Psoas muscle (tissue), 7 donors: ENCODE measurements at regions not wholly inside any gene's neighbourhood (a gene's known extent, or its start where the extent isn't known, plus 50 kb on each side); places are given as distances from the start of the nearest gene placed in this dataset.

ENCODE experiments used
- ATAC-seq, 4 donors: fragments of 200-7000 bp; cut with Tn5 transposase; one replicate each; pipeline ENCODE4 v1.9.1; 2020; ENCODE audit warnings: moderate library complexity in 3 of 4, mild to moderate bottlenecking in 2 of 4
- DNase-seq, 2 donors: peaks; one replicate each; pipeline ENCODE4 v3.0.0-alpha.2; 2020
- H3K27ac ChIP-seq: fragments of 200-600 bp; one replicate; pipeline ENCODE4 v1.8.0; 2022
- H3K27me3 ChIP-seq, 3 donors: fragments of 200-600 bp in 1 of 3; one replicate each; pipeline versions ENCODE4 v1.6.1 to v1.8.0; 2013 to 2022; ENCODE audit warnings: low read length in 2 of 3, mild to moderate bottlenecking in 2 of 3, moderate library complexity in 1 of 3; ENCODE audit not compliant: insufficient read depth in 3 of 3
- H3K36me3 ChIP-seq, 2 donors: fragments of 200-600 bp in 1 of 2; one replicate each; pipeline versions ENCODE4 v1.6.1 to v1.8.0; 2013 to 2022; ENCODE audit warnings: low read depth in 1 of 2, mild to moderate bottlenecking in 1 of 2, moderate library complexity in 1 of 2; ENCODE audit not compliant: insufficient read depth in 1 of 2
- H3K4me1 ChIP-seq: fragments of 200-600 bp; one replicate; pipeline ENCODE4 v1.8.0; 2022
- H3K4me3 ChIP-seq: fragments of 200-600 bp; one replicate; pipeline ENCODE4 v1.8.0; 2022; ENCODE audit warnings: mild to moderate bottlenecking
- H3K9me3 ChIP-seq: fragments of 200-600 bp; one replicate; pipeline ENCODE4 v1.8.0; 2022
- CTCF ChIP-seq: fragments of 200-600 bp; IDR thresholded peaks from one replicate; pipeline ENCODE4 v1.8.0; 2022; ENCODE audit warnings: antibody characterized with exemption
- WGBS, 3 donors: extraction: QIAGEN DNeasy Blood & Tissue Kit; methylation state at CpG; one replicate each; pipeline versions ENCODE4 v1.1.6 to v1.1.7; 2013; 5-methylcytosine and 5-hydroxymethylcytosine counted together
- intact Hi-C, 2 donors: fragments of 100-400 bp; cut with DNase I; formaldehyde crosslinking; loops; one replicate each; pipeline versions ENCODE4 v1.11.0 to v1.14.2; 2022
- donor health status: healthy with polysubstance abuse.
- donor health status: DM: no; HTN: no; CAD: no; lungs with moderate emphysema.
- donor health status: Bipolar disorder and iron deficiency.
- donor health status: healthy.
- donor health status: DM: yes; HTN: yes; CAD: no.
- donor health status: DM: no; HTN: no; CAD: no.
- donor health status: DM: yes; HTN: yes; CAD: no.

- Histone ChIP-seq H3K27ac (no peak overlapping the region), H3K36me3 (no peaks in the 10 kb centered on the region), H3K4me3 (no peak overlapping the region), H3K27me3 (no peaks in the 10 kb centered on the region), H3K9me3 (no peaks in the 10 kb centered on the region), H3K4me1 (no peaks in the 10 kb centered on the region)
- intact Hi-C loops: no loop called here
- no peak for DNase-seq
- no peak for ATAC-seq
- 84 to 95% (median 94%) methylated on average over 1 of the region's 1 CpG for WGBS, 3 donors
- no peak for TF ChIP-seq CTCF
These were observed 129.0 kb downstream of the TAF11L14 start for GRCh38 chr5:17763301-17763700.

- intact Hi-C loops: no loop called here
These were observed 131.8 kb downstream of the TAF11L14 start for GRCh38 chr5:17766031-17766430.

GRCh38 chr5:17769277-17769676 is 135.0 kb downstream of the TAF11L14 start:
- no peak for DNase-seq
- Histone ChIP-seq H3K4me3 (no peak overlapping the region), H3K4me1 (no peaks in the 10 kb centered on the region), H3K27ac (no peak overlapping the region), H3K36me3 (no peaks in the 10 kb centered on the region), H3K27me3 (no peaks in the 10 kb centered on the region), H3K9me3 (no peaks in the 10 kb centered on the region)
- WGBS, 3 donors: 47 to 51% (median 49%) methylated on average over 3 of the region's 3 CpGs
- no peak for TF ChIP-seq CTCF
- no peak for ATAC-seq
- intact Hi-C loops: no loop called here

More at GRCh38 chr5:17766031-17766430, 131.8 kb downstream of the TAF11L14 start:
- no peaks in the 10 kb centered on the region for H3K4me1 ChIP-seq
- no peak for DNase-seq
- H3K4me3 ChIP-seq: no peak overlapping the region
- no peaks in the 10 kb centered on the region for H3K27me3 ChIP-seq
- no peaks in the 10 kb centered on the region for H3K36me3 ChIP-seq
- ATAC-seq: no peak
- 87 to 96% (median 94%) methylated on average over 2 of the region's 2 CpGs for WGBS, 3 donors
- no peaks in the 10 kb centered on the region for H3K9me3 ChIP-seq
- no peak for TF ChIP-seq CTCF
- H3K27ac ChIP-seq: no peak overlapping the region

GRCh38 chr5:17772232-17772631 is 138.0 kb downstream of the TAF11L14 start:
- no peaks in the 10 kb centered on the region for H3K36me3 ChIP-seq
- intact Hi-C loops: no loop called here
- H3K9me3 ChIP-seq: no peaks in the 10 kb centered on the region
- no peaks in the 10 kb centered on the region for H3K4me1 ChIP-seq
- H3K4me3 ChIP-seq: no peak overlapping the region
- WGBS, 3 donors: 78 to 90% (median 90%) methylated on average over 6 of the region's 6 CpGs
- no peak overlapping the region for H3K27ac ChIP-seq
- ATAC-seq: no peak
- no peak for TF ChIP-seq CTCF
- no peaks in the 10 kb centered on the region for H3K27me3 ChIP-seq
- DNase-seq: no peak

- WGBS, 3 donors: 87 to 100% (median 95%) methylated on average over 1 of the region's 1 CpG
- intact Hi-C loops: no loop called here
- no peak for TF ChIP-seq CTCF
- Histone ChIP-seq H3K4me1 (no peaks in the 10 kb centered on the region), H3K27ac (no peak overlapping the region), H3K36me3 (no peaks in the 10 kb centered on the region), H3K27me3 (no peaks in the 10 kb centered on the region), H3K9me3 (no peaks in the 10 kb centered on the region), H3K4me3 (no peak overlapping the region)
- no peak for DNase-seq
- no peak for ATAC-seq
These were observed 151.5 kb downstream of the TAF11L14 start for GRCh38 chr5:17785774-17786173.
